SU-DHL-6 (cell line): ENCODE measurements at regions not wholly inside any gene's neighbourhood (a gene's known extent, or its start where the extent isn't known, plus 50 kb on each side); places are given as distances from the start of the nearest gene placed in this dataset.

Experiments used
- H2AFZ ChIP-seq: fragments of 200-600 bp; sonication (generic); 2 replicates; pipeline ENCODE4 v1.6.1; 2014; ENCODE audit warnings: low read depth, mild to moderate bottlenecking, moderate library complexity, mixed read lengths, antibody characterized with exemption, low read length; ENCODE audit not compliant: severe bottlenecking
- H3F3A ChIP-seq: fragments of 200-600 bp; shearing (Covaris generic); 2 replicates; pipeline ENCODE4 v1.6.0; 2016; ENCODE audit warnings: antibody characterized with exemption, mild to moderate bottlenecking; ENCODE audit not compliant: insufficient read depth
- H3K27ac ChIP-seq: fragments of 200-600 bp; sonication (generic); 2 replicates; pipeline ENCODE4 v1.5.1; 2016; ENCODE audit warnings: low read depth, mild to moderate bottlenecking, low read length, moderate library complexity, mixed read lengths
- H3K27me3 ChIP-seq: fragments of 200-600 bp; sonication (generic), shearing (Covaris generic); 2 replicates; pipeline ENCODE4 v1.6.0; 2014; ENCODE audit warnings: mild to moderate bottlenecking, low read length
- H3K36me3 ChIP-seq: fragments of 200-600 bp; sonication (generic); 2 replicates; pipeline ENCODE4 v1.6.1; 2014; ENCODE audit warnings: mild to moderate bottlenecking, low read length, mixed read lengths
- H3K4me2 ChIP-seq: fragments of 300-600, 200-600 bp; shearing (Covaris generic), sonication (generic); 2 replicates; pipeline ENCODE4 v1.6.0; 2014; ENCODE audit warnings: low read length, low read depth, mild to moderate bottlenecking; ENCODE audit not compliant: poor library complexity, severe bottlenecking
- H3K4me3 ChIP-seq: fragments of 200-600 bp; sonication (generic); 2 replicates; pipeline ENCODE4 v1.5.1; 2014; ENCODE audit warnings: antibody characterized with exemption, low read length, mild to moderate bottlenecking, mixed read lengths; ENCODE audit not compliant: insufficient read depth, poor library complexity, severe bottlenecking
- H3K79me2 ChIP-seq: fragments of 200-600 bp; sonication (generic); 2 replicates; pipeline ENCODE4 v1.6.1; 2014; ENCODE audit warnings: mild to moderate bottlenecking, low read length, moderate library complexity; ENCODE audit not compliant: insufficient read depth
- H3K9ac ChIP-seq: fragments of 200-600 bp; sonication (generic); 2 replicates; pipeline ENCODE4 v1.7.0; 2014; ENCODE audit warnings: mild to moderate bottlenecking, low read length
- H3K9me2 ChIP-seq: fragments of 200-600 bp; sonication (generic); replicated peaks from 2 replicates; pipeline ENCODE4 v1.6.1; 2014; ENCODE audit warnings: low read length; ENCODE audit not compliant: insufficient read depth
- H3K9me3 ChIP-seq: fragments of 200-600 bp; sonication (generic); 2 replicates; pipeline ENCODE4 v1.6.1; 2014; ENCODE audit warnings: low read length, mixed read lengths; ENCODE audit not compliant: insufficient read depth
- H4K20me1 ChIP-seq: fragments of 200-600 bp; sonication (generic); 2 replicates; pipeline ENCODE4 v1.6.1; 2014; ENCODE audit warnings: low read depth, mild to moderate bottlenecking, antibody characterized with exemption, low read length, moderate library complexity, mixed read lengths
- CTCF ChIP-seq: fragments of 200-600 bp; sonication (generic); IDR thresholded peaks from one replicate; pipeline ENCODE4 v1.5.1; 2017; ENCODE audit warnings: antibody characterized with exemption, mild to moderate bottlenecking, low read length, moderate library complexity; ENCODE audit not compliant: insufficient read depth, poor library complexity, severe bottlenecking
- EZH2phosphoT487 ChIP-seq: fragments of 200-600 bp; sonication (generic), shearing (Covaris generic); conservative IDR thresholded peaks from 2 replicates; pipeline ENCODE4 v1.6.1; 2018; ENCODE audit warnings: mild to moderate bottlenecking, antibody characterized with exemption, low read length, moderate library complexity, mixed read lengths

GRCh38 chr21:43360441-43361126, 66.3 kb downstream of the SIK1 start:
- Histone ChIP-seq H4K20me1 (no peaks in the 10 kb centered on the region), H3K27me3 (no peaks in the 10 kb centered on the region), H3K9me3 (no peaks in the 10 kb centered on the region), H3F3A (no peaks in the 10 kb centered on the region), H3K9ac (no peak overlapping the region), H3K36me3 (no peaks in the 10 kb centered on the region), H3K27ac (no peak overlapping the region), H3K4me2 (no peak overlapping the region), H2AFZ (no peak overlapping the region), H3K9me2 (no peaks in the 10 kb centered on the region), H3K4me3 (no peak overlapping the region), H3K79me2 (no peaks in the 10 kb centered on the region)
- TF ChIP-seq CTCF (no peak), EZH2phosphoT487 (no peak)

- H3K36me3 ChIP-seq, result no peaks in the 10 kb centered on the region
- no peaks in the 10 kb centered on the region for H4K20me1 ChIP-seq
- H3K79me2 ChIP-seq, result no peaks in the 10 kb centered on the region
- TF ChIP-seq EZH2phosphoT487 (no peak), CTCF (no peak)
- no peak overlapping the region for H3K4me2 ChIP-seq
- H3K4me3 ChIP-seq, result no peak overlapping the region
- no peak overlapping the region for H3K27ac ChIP-seq
- no peaks in the 10 kb centered on the region for H3K27me3 ChIP-seq
- no peak overlapping the region for H3K9ac ChIP-seq
- no peaks in the 10 kb centered on the region for H3F3A ChIP-seq
- H3K9me3 ChIP-seq, result no peaks in the 10 kb centered on the region
- H3K9me2 ChIP-seq, result no peaks in the 10 kb centered on the region
- no peak overlapping the region for H2AFZ ChIP-seq
Measured at GRCh38 chr21:43358940-43359822, 67.8 kb downstream of the SIK1 start.

- Histone ChIP-seq H3K9me3 (no peaks in the 10 kb centered on the region), H3K9ac (no peak overlapping the region), H3K9me2 (no peaks in the 10 kb centered on the region), H3K4me2 (no peak overlapping the region), H3F3A (no peaks in the 10 kb centered on the region), H3K36me3 (no peaks in the 10 kb centered on the region), H3K27ac (no peak overlapping the region), H3K4me3 (no peak overlapping the region), H3K27me3 (no peaks in the 10 kb centered on the region), H3K79me2 (no peaks in the 10 kb centered on the region), H4K20me1 (no peaks in the 10 kb centered on the region), H2AFZ (no peak overlapping the region)
- no peak for TF ChIP-seq CTCF
Measured at GRCh38 chr21:43357715-43358430, 69.1 kb downstream of the SIK1 start.
